GM15510 (cell line): ENCODE measurements at regions not wholly inside any gene's neighbourhood (a gene's known extent, or its start where the extent isn't known, plus 50 kb on each side); places are given as distances from the start of the nearest gene placed in this dataset.

Experiments
- POLR2A ChIP-seq: IDR thresholded peaks from 3 replicates; pipeline ENCODE4 v1.6.1; 2011; ENCODE audit warnings: borderline replicate concordance; ENCODE audit not compliant: insufficient read length; ENCODE audit errors: extremely low read depth

GRCh38 chr6:14283600-14284235 is 166.1 kb downstream of the CD83 start:
- no peak for TF ChIP-seq POLR2A

DNA sequence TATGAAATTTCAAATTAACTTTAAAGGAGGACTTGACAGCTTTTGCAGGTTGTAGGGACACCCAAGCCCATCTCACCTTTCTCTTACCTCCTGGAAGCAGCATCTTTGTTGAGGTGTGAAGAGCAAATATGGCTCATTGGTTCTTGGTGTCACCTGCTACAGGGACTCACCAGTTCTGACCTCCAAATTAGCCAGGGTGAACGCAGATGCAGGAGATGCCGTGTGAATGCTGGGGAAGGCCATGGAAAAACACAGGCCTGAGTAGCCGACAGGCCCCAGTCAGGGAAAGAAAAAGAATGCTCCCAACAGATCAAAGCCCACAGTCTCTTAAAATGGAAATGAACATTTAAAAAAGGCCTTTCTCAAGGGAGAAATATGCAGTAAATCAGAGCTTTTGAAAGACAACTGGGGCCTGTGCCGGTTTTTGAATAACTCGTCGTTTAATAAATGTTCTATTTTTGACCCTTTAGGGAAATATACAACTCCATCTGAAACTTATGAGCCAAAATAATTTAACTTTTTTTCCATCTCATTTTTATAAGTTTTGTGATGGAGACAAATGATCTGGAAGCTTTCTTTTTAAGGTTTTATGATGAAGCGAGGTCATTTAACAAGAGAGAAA is 167.5 kb downstream of the CD83 start:
- no peak for TF ChIP-seq POLR2A

GRCh38 chr6:14286144-14286543 is 168.6 kb downstream of the CD83 start:
- TF ChIP-seq POLR2A = no peak

DNA sequence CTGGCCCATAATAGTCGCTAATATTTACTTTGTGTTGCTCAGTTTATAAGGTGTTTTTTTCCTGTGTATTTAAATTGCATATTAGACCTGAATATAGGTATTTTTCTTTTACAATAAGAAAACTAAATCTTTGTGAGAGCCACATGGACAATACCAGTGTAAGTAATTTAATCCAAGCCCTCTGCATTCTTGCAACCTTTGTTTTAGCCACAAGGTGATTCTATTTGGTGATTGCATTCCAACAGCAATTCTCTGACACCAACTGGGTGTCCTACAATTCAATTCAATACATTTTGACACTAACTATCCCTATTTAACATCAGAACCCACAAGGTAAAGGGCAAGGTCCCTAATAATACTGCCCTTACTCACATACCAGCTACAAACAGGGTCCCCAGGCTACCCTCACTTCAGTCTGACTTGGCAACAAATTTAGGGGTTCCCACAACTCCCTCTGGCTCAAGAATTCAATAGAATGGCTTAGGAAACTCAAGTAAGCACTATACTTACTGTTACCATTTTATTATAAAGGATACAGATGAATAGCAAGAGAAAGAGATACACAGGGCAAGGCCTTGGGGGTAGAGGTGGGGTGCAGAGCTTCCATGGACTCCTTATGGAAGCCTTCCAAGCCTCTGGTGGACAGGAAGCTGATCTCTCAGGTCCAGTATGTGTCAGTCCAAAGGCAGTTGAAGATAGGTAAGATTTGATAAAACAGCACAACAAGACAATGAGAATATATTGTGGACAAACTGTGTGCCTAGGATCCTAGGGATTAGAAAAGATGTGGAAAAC is 169.3 kb downstream of the CD83 start:
- no peak for TF ChIP-seq POLR2A

DNA sequence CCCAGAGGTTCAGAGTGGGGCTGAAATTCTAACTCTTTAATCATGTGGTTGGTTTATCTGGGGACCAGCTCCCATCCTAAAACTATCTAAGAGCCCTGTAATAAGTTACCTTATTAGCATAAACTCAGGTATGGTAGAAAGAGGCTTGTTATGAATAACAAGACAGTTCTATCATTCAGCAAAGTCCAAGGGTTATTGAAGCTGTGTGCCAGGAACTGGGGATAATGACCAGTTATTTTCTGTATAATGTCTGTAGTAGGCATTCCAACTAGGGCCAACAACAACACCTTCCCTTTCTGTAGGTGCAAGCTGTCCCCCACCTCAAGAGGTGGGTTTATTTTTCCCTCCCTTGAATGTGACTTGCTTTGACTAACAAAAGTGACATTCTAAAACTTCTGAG is 170.1 kb downstream of the CD83 start:
- no peak for TF ChIP-seq POLR2A

GRCh38 chr6:14288910-14289309 is 171.3 kb downstream of the CD83 start:
- TF ChIP-seq POLR2A = no peak

DNA sequence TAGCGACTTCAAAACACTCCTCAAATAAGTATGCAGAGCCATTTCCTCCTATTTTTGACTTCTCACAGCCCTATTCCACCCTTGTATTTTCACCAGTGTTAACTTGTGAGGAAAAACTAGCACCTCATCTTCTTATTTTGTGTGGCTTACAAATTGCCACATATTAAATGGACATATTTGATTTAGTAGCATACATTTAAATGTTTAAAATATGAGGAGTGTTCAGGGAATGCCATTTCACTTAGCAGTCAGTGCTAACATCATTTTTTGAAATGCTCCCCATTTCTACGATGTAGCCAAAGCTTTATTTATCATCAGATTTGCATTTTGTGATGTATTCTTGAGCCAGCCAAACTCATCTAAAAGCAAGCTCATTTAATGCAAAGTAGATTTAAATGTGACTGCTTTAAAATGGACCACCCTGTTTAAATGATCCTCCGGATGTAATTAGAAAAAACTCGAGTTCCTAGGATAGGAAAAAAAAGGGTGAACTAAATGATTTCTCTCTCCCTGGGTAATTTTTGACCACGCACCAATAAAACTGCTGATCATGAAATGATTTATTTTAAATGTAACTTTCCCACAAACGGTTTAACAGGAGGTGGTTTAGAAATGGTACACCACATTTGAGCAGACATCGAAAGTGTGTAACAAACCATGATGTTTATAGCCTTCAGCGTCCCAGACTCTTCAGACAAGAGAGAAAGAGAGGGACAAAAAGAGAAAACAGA is 172.6 kb downstream of the CD83 start:
- TF ChIP-seq POLR2A = no peak

GRCh38 chr6:14290772-14291330 is 173.3 kb downstream of the CD83 start:
- no peak for TF ChIP-seq POLR2A

GRCh38 chr6:14291331-14291730 is 173.8 kb downstream of the CD83 start:
- no peak for TF ChIP-seq POLR2A

DNA sequence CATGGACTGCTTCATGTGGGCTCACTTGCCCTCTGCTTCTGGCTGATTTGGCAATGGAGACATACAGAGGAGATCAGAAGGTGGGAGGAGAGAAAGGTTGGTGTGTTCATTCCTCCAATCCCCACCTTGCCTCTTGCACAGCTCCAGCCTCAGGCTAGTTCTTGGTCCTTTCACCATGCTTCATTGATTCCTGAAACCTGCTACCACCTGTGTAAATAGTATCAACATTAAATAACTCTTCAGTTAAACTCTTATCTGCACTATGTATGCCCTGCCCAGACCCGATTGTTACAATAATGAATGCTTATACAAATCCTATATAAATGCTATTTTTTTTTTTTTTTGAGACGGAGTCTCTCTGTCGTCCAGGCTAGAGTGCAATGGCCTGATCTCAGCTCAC is 174.5 kb downstream of the CD83 start:
- TF ChIP-seq POLR2A = no peak

GRCh38 chr6:14294270-14294951 is 176.8 kb downstream of the CD83 start:
- no peak for TF ChIP-seq POLR2A

DNA sequence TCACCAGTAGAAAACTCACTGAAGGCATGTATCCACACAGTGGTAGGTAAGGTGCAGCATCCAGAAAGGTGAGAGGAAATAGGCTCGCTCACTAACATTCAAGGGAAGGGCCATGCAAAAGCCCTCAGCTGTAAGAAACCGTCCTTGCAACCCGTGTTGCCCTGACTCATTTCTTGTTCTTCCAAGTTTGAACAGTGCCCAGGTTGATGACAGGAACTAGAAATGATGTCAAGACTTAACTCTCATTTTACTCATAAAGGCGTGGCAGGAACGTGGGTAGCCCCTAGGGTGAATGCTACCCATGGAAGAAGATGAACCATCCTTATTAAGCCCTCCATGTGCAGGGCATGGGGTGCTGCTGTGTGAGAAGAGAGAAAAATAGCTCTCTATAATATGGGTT is 187.6 kb downstream of the CD83 start:
- no peak for TF ChIP-seq POLR2A

DNA sequence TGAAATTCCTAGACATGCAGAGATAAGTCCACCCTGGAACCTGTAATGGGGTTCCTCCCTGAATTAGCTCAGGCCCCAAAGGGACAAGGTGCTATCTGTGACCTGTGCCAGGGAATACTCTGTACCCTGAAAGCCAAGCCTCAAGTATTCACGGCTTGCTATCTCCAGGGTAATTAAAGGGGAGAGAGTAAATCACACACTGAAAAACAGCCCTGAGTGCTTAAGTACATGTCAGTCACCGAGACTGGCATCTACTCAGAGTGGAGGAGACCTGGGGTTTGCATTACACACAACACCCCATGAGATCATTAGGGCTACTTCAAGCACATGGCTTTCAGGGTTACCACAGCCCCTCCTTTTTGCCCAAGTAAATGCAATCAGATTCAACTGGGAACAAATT is 188.1 kb downstream of the CD83 start:
- TF ChIP-seq POLR2A = no peak
